ENCODE measurements at regions not wholly inside any gene's neighbourhood (a gene's known extent, or its start where the extent isn't known, plus 50 kb on each side); places are given as distances from the start of the nearest gene placed in this dataset.

DNA sequence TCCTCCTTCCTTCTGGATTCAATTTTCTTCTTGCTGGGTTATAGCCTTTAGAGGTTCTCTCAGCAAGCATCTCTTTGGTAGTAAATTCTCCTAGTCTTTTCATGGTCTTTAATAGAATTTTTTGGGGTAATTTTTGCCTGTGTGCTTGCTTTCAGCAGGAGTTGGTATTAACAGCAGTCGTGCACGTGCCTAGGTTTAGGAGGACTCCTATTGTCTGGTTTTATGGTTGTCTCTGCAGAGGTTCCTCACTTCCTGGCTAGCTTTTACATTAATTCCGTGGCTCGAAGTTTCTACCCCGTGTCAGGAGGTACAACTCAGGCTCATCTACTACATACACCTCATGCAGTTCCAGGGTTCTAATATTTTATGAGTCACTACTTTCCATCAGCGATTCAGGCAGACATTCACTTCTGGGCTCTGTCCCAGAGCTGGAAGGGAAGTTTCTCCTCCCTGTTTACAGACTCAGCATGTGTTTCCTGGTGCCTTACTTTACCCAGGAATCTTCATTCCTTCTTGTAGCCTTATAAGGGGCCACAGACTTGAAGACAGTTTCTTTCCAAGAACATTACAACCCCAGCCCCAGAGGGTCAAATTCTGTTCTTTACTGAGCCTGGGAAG, 643.6 kb downstream of the HS3ST4 start:
- Histone ChIP-seq H3K36me3 (ENCODE audit: insufficient read depth, low read length) (no peaks in the 10 kb centered on the region), H3K9ac (ENCODE audit: low read depth, low read length) (no peak overlapping the region), H3K27ac (ENCODE audit: low read length) (no peak overlapping the region), H2AFZ (ENCODE audit: low read depth, low read length) (no peak overlapping the region), H3K79me2 (ENCODE audit: insufficient read depth, low read length) (no peaks in the 10 kb centered on the region), H4K20me1 (ENCODE audit: insufficient read depth, low read length) (no peaks in the 10 kb centered on the region), H3K9me3 (ENCODE audit: insufficient read depth, low read length, severe bottlenecking) (no peaks in the 10 kb centered on the region), H3K27me3 (ENCODE audit: insufficient read depth, low read length, poor library complexity) (peaks cover 11% of the 10 kb centered on the region), H3K4me1 (ENCODE audit: insufficient read depth, low read length) (no peaks in the 10 kb centered on the region), H3K4me3 (ENCODE audit: low read depth in 1 of 2, low read length in 2 of 2) (no peak overlapping the region), H3K4me2 (ENCODE audit: insufficient read depth, low read length) (no peak overlapping the region)
- TF ChIP-seq EZH2 (IDR thresholded peaks at IDR 0.05; ENCODE audit: borderline replicate concordance, low read depth, low read length, severe bottlenecking), result no peak
- TF ChIP-seq, protein P1, sequence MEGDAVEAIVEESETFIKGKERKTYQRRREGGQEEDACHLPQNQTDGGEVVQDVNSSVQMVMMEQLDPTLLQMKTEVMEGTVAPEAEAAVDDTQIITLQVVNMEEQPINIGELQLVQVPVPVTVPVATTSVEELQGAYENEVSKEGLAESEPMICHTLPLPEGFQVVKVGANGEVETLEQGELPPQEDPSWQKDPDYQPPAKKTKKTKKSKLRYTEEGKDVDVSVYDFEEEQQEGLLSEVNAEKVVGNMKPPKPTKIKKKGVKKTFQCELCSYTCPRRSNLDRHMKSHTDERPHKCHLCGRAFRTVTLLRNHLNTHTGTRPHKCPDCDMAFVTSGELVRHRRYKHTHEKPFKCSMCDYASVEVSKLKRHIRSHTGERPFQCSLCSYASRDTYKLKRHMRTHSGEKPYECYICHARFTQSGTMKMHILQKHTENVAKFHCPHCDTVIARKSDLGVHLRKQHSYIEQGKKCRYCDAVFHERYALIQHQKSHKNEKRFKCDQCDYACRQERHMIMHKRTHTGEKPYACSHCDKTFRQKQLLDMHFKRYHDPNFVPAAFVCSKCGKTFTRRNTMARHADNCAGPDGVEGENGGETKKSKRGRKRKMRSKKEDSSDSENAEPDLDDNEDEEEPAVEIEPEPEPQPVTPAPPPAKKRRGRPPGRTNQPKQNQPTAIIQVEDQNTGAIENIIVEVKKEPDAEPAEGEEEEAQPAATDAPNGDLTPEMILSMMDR (IDR thresholded peaks at IDR 0.05; ENCODE audit: borderline replicate concordance, extremely low read depth, low read length, poor library complexity, severe bottlenecking), result no peak
- no peak for ATAC-seq (ENCODE audit: insufficient read depth, low read depth)
- no peak for DNase-seq

DNA sequence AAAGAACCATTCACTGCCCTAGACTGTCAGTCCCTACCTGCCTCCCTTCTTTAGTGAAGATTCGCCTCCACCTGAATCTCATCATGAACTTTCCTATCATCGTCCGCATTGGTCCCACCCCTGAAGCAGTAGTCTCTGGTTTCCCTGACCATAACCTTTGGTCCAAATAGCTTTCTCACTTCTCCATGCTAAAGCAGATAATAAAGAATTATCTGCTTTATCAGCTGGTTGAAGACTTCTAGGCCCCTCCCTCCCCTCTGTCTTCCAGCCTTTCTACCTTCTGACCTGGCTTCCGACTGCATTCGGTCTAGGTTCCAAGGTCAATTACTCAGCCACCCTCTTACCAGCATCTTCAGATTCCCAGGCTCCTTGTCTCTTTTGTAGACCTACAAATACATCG, 650.9 kb downstream of the HS3ST4 start:
- H3K27ac ChIP-seq (ENCODE audit: low read length), result no peak overlapping the region
- H2AFZ ChIP-seq (ENCODE audit: low read depth, low read length), result no peak overlapping the region
- H3K36me3 ChIP-seq (ENCODE audit: insufficient read depth, low read length), result no peaks in the 10 kb centered on the region
- no peak overlapping the region for H3K4me2 ChIP-seq (ENCODE audit: insufficient read depth, low read length)
- TF ChIP-seq EZH2 (IDR thresholded peaks at IDR 0.05; ENCODE audit: borderline replicate concordance, low read depth, low read length, severe bottlenecking), result no peak
- TF ChIP-seq, protein P1 (IDR thresholded peaks at IDR 0.05; ENCODE audit: borderline replicate concordance, extremely low read depth, low read length, poor library complexity, severe bottlenecking), result no peak
- no peak overlapping the region for H3K9ac ChIP-seq (ENCODE audit: low read depth, low read length)
- H3K79me2 ChIP-seq (ENCODE audit: insufficient read depth, low read length), result no peaks in the 10 kb centered on the region
- ATAC-seq (ENCODE audit: insufficient read depth, low read depth) (no peak), DNase-seq (no peak)
- H3K9me3 ChIP-seq (ENCODE audit: insufficient read depth, low read length, severe bottlenecking), result no peaks in the 10 kb centered on the region
- no peaks in the 10 kb centered on the region for H4K20me1 ChIP-seq (ENCODE audit: insufficient read depth, low read length)
- no peak overlapping the region for H3K4me3 ChIP-seq (ENCODE audit: low read depth in 1 of 2, low read length in 2 of 2)
- H3K27me3 ChIP-seq (ENCODE audit: insufficient read depth, low read length, poor library complexity), result no peaks in the 10 kb centered on the region
- no peaks in the 10 kb centered on the region for H3K4me1 ChIP-seq (ENCODE audit: insufficient read depth, low read length)

DNA sequence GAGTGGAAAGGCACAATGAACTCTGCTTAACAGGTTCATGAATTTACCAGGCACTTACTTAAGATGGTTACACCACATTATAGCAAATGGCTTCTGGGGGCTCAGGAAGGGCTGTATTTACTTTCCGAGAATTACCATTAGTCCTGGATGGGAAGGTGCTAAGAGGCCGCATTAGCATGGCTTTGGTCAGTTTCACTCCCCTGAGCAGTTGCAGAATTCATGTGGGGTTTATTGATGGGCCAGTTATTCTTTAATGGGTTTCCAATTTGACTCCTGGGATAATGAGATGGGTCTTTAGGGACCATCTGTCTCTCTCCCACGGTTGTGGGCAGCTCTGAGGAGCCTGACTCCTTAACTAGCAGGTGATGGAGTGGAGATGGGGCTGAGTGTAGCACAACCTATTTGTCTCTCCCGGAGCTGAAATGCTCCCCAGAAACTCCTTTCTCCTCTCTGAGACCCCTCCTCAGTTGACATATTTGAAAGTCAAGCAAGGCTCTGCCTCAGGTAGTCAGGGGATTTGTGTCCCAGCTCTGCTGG, 652.5 kb downstream of the HS3ST4 start:
- no peaks in the 10 kb centered on the region for H3K9me3 ChIP-seq (ENCODE audit: insufficient read depth, low read length, severe bottlenecking)
- H3K9ac ChIP-seq (ENCODE audit: low read depth, low read length), result no peak overlapping the region
- no peak overlapping the region for H2AFZ ChIP-seq (ENCODE audit: low read depth, low read length)
- H4K20me1 ChIP-seq (ENCODE audit: insufficient read depth, low read length), result no peaks in the 10 kb centered on the region
- no peaks in the 10 kb centered on the region for H3K79me2 ChIP-seq (ENCODE audit: insufficient read depth, low read length)
- H3K4me3 ChIP-seq (ENCODE audit: low read depth in 1 of 2, low read length in 2 of 2), result no peak overlapping the region
- TF ChIP-seq, protein P1 (IDR thresholded peaks at IDR 0.05; ENCODE audit: borderline replicate concordance, extremely low read depth, low read length, poor library complexity, severe bottlenecking), result no peak
- no peak for TF ChIP-seq EZH2 (IDR thresholded peaks at IDR 0.05; ENCODE audit: borderline replicate concordance, low read depth, low read length, severe bottlenecking)
- DNase-seq (no peak), ATAC-seq (ENCODE audit: insufficient read depth, low read depth) (no peak)
- no peak overlapping the region for H3K27ac ChIP-seq (ENCODE audit: low read length)
- H3K4me1 ChIP-seq (ENCODE audit: insufficient read depth, low read length), result no peaks in the 10 kb centered on the region
- H3K4me2 ChIP-seq (ENCODE audit: insufficient read depth, low read length), result no peak overlapping the region
- no peaks in the 10 kb centered on the region for H3K27me3 ChIP-seq (ENCODE audit: insufficient read depth, low read length, poor library complexity)
- no peaks in the 10 kb centered on the region for H3K36me3 ChIP-seq (ENCODE audit: insufficient read depth, low read length)

All from DND-41 (cell line).